ENCODE measurements at regions not wholly inside any gene's neighbourhood (a gene's known extent, or its start where the extent isn't known, plus 50 kb on each side); places are given as distances from the start of the nearest gene placed in this dataset.

DNA sequence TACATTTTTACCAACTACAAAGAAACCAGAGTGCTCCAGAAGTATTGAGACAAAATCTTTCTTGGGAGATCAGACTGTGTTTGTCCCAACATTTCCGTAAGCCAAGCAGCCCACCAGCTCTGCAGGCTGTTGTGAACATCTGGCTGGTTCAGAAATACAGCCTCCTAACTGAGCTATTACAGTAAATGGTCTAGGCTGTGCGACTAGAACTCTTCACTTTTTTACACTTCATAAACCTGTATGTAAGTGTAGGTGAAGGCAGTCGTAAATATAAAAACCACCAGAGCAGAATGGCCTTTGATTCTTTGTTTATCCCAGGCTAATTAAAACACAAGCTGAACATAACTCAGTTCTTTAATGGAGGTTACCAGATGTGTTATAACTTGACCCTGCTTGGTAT is 235.3 kb downstream of the ARRDC4 start:
- TF ChIP-seq, protein P1, sequence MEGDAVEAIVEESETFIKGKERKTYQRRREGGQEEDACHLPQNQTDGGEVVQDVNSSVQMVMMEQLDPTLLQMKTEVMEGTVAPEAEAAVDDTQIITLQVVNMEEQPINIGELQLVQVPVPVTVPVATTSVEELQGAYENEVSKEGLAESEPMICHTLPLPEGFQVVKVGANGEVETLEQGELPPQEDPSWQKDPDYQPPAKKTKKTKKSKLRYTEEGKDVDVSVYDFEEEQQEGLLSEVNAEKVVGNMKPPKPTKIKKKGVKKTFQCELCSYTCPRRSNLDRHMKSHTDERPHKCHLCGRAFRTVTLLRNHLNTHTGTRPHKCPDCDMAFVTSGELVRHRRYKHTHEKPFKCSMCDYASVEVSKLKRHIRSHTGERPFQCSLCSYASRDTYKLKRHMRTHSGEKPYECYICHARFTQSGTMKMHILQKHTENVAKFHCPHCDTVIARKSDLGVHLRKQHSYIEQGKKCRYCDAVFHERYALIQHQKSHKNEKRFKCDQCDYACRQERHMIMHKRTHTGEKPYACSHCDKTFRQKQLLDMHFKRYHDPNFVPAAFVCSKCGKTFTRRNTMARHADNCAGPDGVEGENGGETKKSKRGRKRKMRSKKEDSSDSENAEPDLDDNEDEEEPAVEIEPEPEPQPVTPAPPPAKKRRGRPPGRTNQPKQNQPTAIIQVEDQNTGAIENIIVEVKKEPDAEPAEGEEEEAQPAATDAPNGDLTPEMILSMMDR (conservative IDR thresholded peaks at IDR 0.05; ENCODE audit: low read length) = no peak
- no peak for TF ChIP-seq EZH2phosphoT487 (IDR thresholded peaks at IDR 0.05; ENCODE audit: borderline replicate concordance, low read depth, low read length)
